CD8-positive, alpha-beta memory T cell (primary cell): ENCODE measurements at regions not wholly inside any gene's neighbourhood (a gene's known extent, or its start where the extent isn't known, plus 50 kb on each side); places are given as distances from the start of the nearest gene placed in this dataset.

Experiments used
- CTCF ChIA-PET: fragments of 350-600 bp; sonication (Branson Sonifier 250); formaldehyde crosslinking; loops from one replicate; lab custom pipeline; 2021; ENCODE audit warnings: antibody characterized with exemption; lab: Charles Lee
- POLR2A ChIA-PET: fragments of 350-600 bp; sonication (Branson Sonifier 250); formaldehyde crosslinking; loops from one replicate; lab custom pipeline; 2021; ENCODE audit warnings: antibody characterized with exemption; lab: Charles Lee
- DNase-seq, 5 donors: peaks; one replicate each; pipeline versions ENCODE4 v3.0.0 to v3.0.0-alpha.2; 2020 to 2022; ENCODE audit warnings: mixed read lengths in 1 of 5
- H3K27ac ChIP-seq: one replicate; pipeline ENCODE4 v1.7.0; 2013; ENCODE audit warnings: low read depth, mild to moderate bottlenecking, low read length, moderate library complexity
- H3K27me3 ChIP-seq: 2 replicates; pipeline ENCODE4 v1.7.0; 2013; ENCODE audit warnings: low read length, mild to moderate bottlenecking; ENCODE audit not compliant: insufficient read depth, poor library complexity, severe bottlenecking
- H3K36me3 ChIP-seq: 2 replicates; pipeline ENCODE4 v1.7.0; 2013; ENCODE audit warnings: mild to moderate bottlenecking, low read length, moderate library complexity; ENCODE audit not compliant: insufficient read depth
- H3K4me1 ChIP-seq: 2 replicates; pipeline ENCODE4 v1.7.0; 2013; ENCODE audit warnings: mild to moderate bottlenecking, low read length, moderate library complexity; ENCODE audit not compliant: insufficient read depth
- H3K4me3 ChIP-seq: 2 replicates; pipeline ENCODE4 v1.7.0; 2013; ENCODE audit warnings: mild to moderate bottlenecking, low read length
- H3K9me3 ChIP-seq: 2 replicates; pipeline ENCODE4 v1.7.0; 2013; ENCODE audit warnings: mild to moderate bottlenecking, low read length
- H3K27ac Mint-ChIP-seq, 8 donors: one replicate each; pipeline ENCODE4 v1.8.0; 2020 to 2021; ENCODE audit warnings: mixed read lengths in 8 of 8, mild to moderate bottlenecking in 6 of 8, inconsistent platforms in 3 of 8, moderate library complexity in 3 of 8
- H3K27me3 Mint-ChIP-seq, 2 donors: one replicate each; pipeline ENCODE4 v1.8.0; 2020 to 2021; ENCODE audit warnings: mixed read lengths in 2 of 2, mild to moderate bottlenecking in 1 of 2, moderate library complexity in 1 of 2
- H3K36me3 Mint-ChIP-seq, 3 donors: one replicate each; pipeline ENCODE4 v1.8.0; 2020 to 2021; ENCODE audit warnings: mixed read lengths in 3 of 3, inconsistent platforms in 1 of 3, mild to moderate bottlenecking in 1 of 3
- H3K4me1 Mint-ChIP-seq, 3 donors: one replicate each; pipeline ENCODE4 v1.8.0; 2020 to 2021; ENCODE audit warnings: mixed read lengths in 3 of 3, inconsistent platforms in 1 of 3, mild to moderate bottlenecking in 1 of 3
- H3K4me3 Mint-ChIP-seq, 7 donors: one replicate each; pipeline ENCODE4 v1.8.0; 2020 to 2021; ENCODE audit warnings: mixed read lengths in 7 of 7, mild to moderate bottlenecking in 6 of 7, moderate library complexity in 4 of 7, inconsistent platforms in 2 of 7
- H3K9me3 Mint-ChIP-seq, 5 donors: one replicate each; pipeline ENCODE4 v1.8.0; 2020 to 2022; ENCODE audit warnings: mixed read lengths in 5 of 5, mild to moderate bottlenecking in 3 of 5, moderate library complexity in 2 of 5, inconsistent platforms in 1 of 5

GRCh38 chr10:84783386-84783785 lies 455.0 kb downstream of the CCSER2 start:
- Histone ChIP-seq H3K4me3 (no peak overlapping the region), H3K4me1 (no peaks in the 10 kb centered on the region), H3K36me3 (no peaks in the 10 kb centered on the region), H3K27me3 (no peaks in the 10 kb centered on the region), H3K27ac (no peak overlapping the region), H3K9me3 (no peaks in the 10 kb centered on the region)
- H3K27me3 Mint-ChIP-seq: peaks cover 0 to 12% of the 10 kb centered on the region in 2 donors
- H3K4me1 Mint-ChIP-seq: no peaks in the 10 kb centered on the region
- DNase-seq: no peak
- POLR2A ChIA-PET: no interaction called here
- no peak overlapping the region for H3K27ac Mint-ChIP-seq
- H3K36me3 Mint-ChIP-seq: no peaks in the 10 kb centered on the region
- CTCF ChIA-PET: no interaction called here
- H3K4me3 Mint-ChIP-seq: no peak overlapping the region
- peaks cover 0 to 5% (median 3%) of the 10 kb centered on the region in 5 donors for H3K9me3 Mint-ChIP-seq

- Histone ChIP-seq H3K4me1 (no peaks in the 10 kb centered on the region), H3K27ac (no peak overlapping the region), H3K4me3 (no peak overlapping the region), H3K36me3 (no peaks in the 10 kb centered on the region), H3K27me3 (no peaks in the 10 kb centered on the region), H3K9me3 (no peaks in the 10 kb centered on the region)
- Mint-ChIP-seq H3K4me3 (no peak overlapping the region), H3K9me3 (peaks cover 0 to 5% (median 3%) of the 10 kb centered on the region in 5 donors), H3K4me1 (no peaks in the 10 kb centered on the region), H3K36me3 (no peaks in the 10 kb centered on the region), H3K27ac (no peak overlapping the region), H3K27me3 (peaks cover 0 to 12% of the 10 kb centered on the region in 2 donors)
- ChIA-PET CTCF (no interaction called here), POLR2A (no interaction called here)
- DNase-seq: no peak
Measured at GRCh38 chr10:84783909-84784308, 455.5 kb downstream of the CCSER2 start.

- Mint-ChIP-seq H3K4me3 (no peak overlapping the region), H3K9me3 (peaks cover 0 to 3% (median 0%) of the 10 kb centered on the region in 5 donors), H3K4me1 (no peaks in the 10 kb centered on the region), H3K27me3 (peaks cover 0 to 12% of the 10 kb centered on the region in 2 donors), H3K36me3 (no peaks in the 10 kb centered on the region), H3K27ac (no peak overlapping the region)
- no peak overlapping the region for H3K4me3 ChIP-seq
- ChIA-PET CTCF (no interaction called here), POLR2A (no interaction called here)
- DNase-seq: no peak
- H3K27ac ChIP-seq: no peak overlapping the region
- H3K27me3 ChIP-seq: no peaks in the 10 kb centered on the region
- no peaks in the 10 kb centered on the region for H3K4me1 ChIP-seq
- no peaks in the 10 kb centered on the region for H3K9me3 ChIP-seq
- no peaks in the 10 kb centered on the region for H3K36me3 ChIP-seq
Measured at GRCh38 chr10:84784749-84785148, 456.4 kb downstream of the CCSER2 start.

GRCh38 chr10:84789026-84789425 lies 460.6 kb downstream of the CCSER2 start:
- Histone ChIP-seq H3K4me3 (no peak overlapping the region), H3K27ac (no peak overlapping the region), H3K27me3 (no peaks in the 10 kb centered on the region), H3K9me3 (no peaks in the 10 kb centered on the region), H3K4me1 (no peaks in the 10 kb centered on the region), H3K36me3 (no peaks in the 10 kb centered on the region)
- H3K27ac Mint-ChIP-seq: no peak overlapping the region
- no peak for DNase-seq
- H3K4me1 Mint-ChIP-seq: no peaks in the 10 kb centered on the region
- peaks cover 0 to 4% (median 0%) of the 10 kb centered on the region in 5 donors for H3K9me3 Mint-ChIP-seq
- peaks cover 0 to 11% of the 10 kb centered on the region in 2 donors for H3K27me3 Mint-ChIP-seq
- ChIA-PET POLR2A (no interaction called here), CTCF (no interaction called here)
- H3K4me3 Mint-ChIP-seq: no peak overlapping the region
- no peaks in the 10 kb centered on the region for H3K36me3 Mint-ChIP-seq

GRCh38 chr10:84798312-84798711 lies 469.9 kb downstream of the CCSER2 start:
- no peak for DNase-seq
- POLR2A ChIA-PET: no interaction called here
- Histone ChIP-seq H3K4me3 (no peak overlapping the region), H3K27ac (no peak overlapping the region), H3K36me3 (no peaks in the 10 kb centered on the region), H3K4me1 (no peaks in the 10 kb centered on the region), H3K27me3 (no peaks in the 10 kb centered on the region), H3K9me3 (no peaks in the 10 kb centered on the region)
- Mint-ChIP-seq H3K27ac (no peak overlapping the region), H3K4me1 (no peaks in the 10 kb centered on the region), H3K9me3 (peaks cover 0 to 6% (median 1%) of the 10 kb centered on the region in 5 donors), H3K27me3 (peaks cover 0 to 16% of the 10 kb centered on the region in 2 donors), H3K36me3 (no peaks in the 10 kb centered on the region), H3K4me3 (no peak overlapping the region)
- CTCF ChIA-PET: no interaction called here

- Mint-ChIP-seq H3K4me1 (no peaks in the 10 kb centered on the region), H3K36me3 (no peaks in the 10 kb centered on the region), H3K4me3 (no peak overlapping the region), H3K27me3 (peaks cover 0 to 16% of the 10 kb centered on the region in 2 donors), H3K27ac (no peak overlapping the region), H3K9me3 (peaks cover 0 to 6% (median 1%) of the 10 kb centered on the region in 5 donors)
- H3K27me3 ChIP-seq: no peaks in the 10 kb centered on the region
- no peaks in the 10 kb centered on the region for H3K4me1 ChIP-seq
- CTCF ChIA-PET: no interaction called here
- H3K9me3 ChIP-seq: no peaks in the 10 kb centered on the region
- POLR2A ChIA-PET: no interaction called here
- H3K36me3 ChIP-seq: no peaks in the 10 kb centered on the region
- no peak overlapping the region for H3K4me3 ChIP-seq
- no peak for DNase-seq
- H3K27ac ChIP-seq: no peak overlapping the region
Measured at GRCh38 chr10:84801156-84801555, 472.8 kb downstream of the CCSER2 start.

- peaks cover 0 to 16% of the 10 kb centered on the region in 2 donors for H3K27me3 Mint-ChIP-seq
- no peaks in the 10 kb centered on the region for H3K4me1 Mint-ChIP-seq
- CTCF ChIA-PET: no interaction called here
- peaks cover 0 to 6% (median 1%) of the 10 kb centered on the region in 5 donors for H3K9me3 Mint-ChIP-seq
- no peak overlapping the region for H3K27ac ChIP-seq
- POLR2A ChIA-PET: no interaction called here
- H3K4me3 Mint-ChIP-seq: no peak overlapping the region
- H3K4me1 ChIP-seq: no peaks in the 10 kb centered on the region
- no peak for DNase-seq
- H3K27ac Mint-ChIP-seq: no peak overlapping the region
- no peaks in the 10 kb centered on the region for H3K27me3 ChIP-seq
- H3K4me3 ChIP-seq: no peak overlapping the region
- no peaks in the 10 kb centered on the region for H3K9me3 ChIP-seq
- no peaks in the 10 kb centered on the region for H3K36me3 Mint-ChIP-seq
- no peaks in the 10 kb centered on the region for H3K36me3 ChIP-seq
Measured at GRCh38 chr10:84801916-84802315, 473.5 kb downstream of the CCSER2 start.

GRCh38 chr10:84805149-84805548 lies 476.8 kb downstream of the CCSER2 start:
- no peaks in the 10 kb centered on the region for H3K9me3 ChIP-seq
- no peak for DNase-seq
- Mint-ChIP-seq H3K4me1 (no peaks in the 10 kb centered on the region), H3K27ac (no peak overlapping the region), H3K36me3 (no peaks in the 10 kb centered on the region), H3K4me3 (no peak overlapping the region), H3K27me3 (peaks cover 0 to 6% of the 10 kb centered on the region in 2 donors), H3K9me3 (peaks cover 0 to 4% (median 0%) of the 10 kb centered on the region in 5 donors)
- H3K36me3 ChIP-seq: no peaks in the 10 kb centered on the region
- ChIA-PET POLR2A (no interaction called here), CTCF (no interaction called here)
- no peaks in the 10 kb centered on the region for H3K27me3 ChIP-seq
- H3K27ac ChIP-seq: no peak overlapping the region
- no peaks in the 10 kb centered on the region for H3K4me1 ChIP-seq
- no peak overlapping the region for H3K4me3 ChIP-seq
